Trophoblast cell (in vitro differentiated cells and primary cell): ENCODE measurements at regions not wholly inside any gene's neighbourhood (a gene's known extent, or its start where the extent isn't known, plus 50 kb on each side); places are given as distances from the start of the nearest gene placed in this dataset.
"Not testable (repeated sequence)": the region's sequence is repeated elsewhere in the genome, so short reads cannot be mapped to it uniquely, and the experiment has no call there.

ENCODE experiments used
- DNase-seq, 2 donors: peaks; one replicate each; pipeline ENCODE4 v3.0.0-alpha.2; 2016
- H2AFZ ChIP-seq: 2 replicates; pipeline ENCODE4 v1.6.1; 2013; ENCODE audit warnings: low read length, moderate library complexity, mild to moderate bottlenecking; ENCODE audit not compliant: insufficient read depth, poor library complexity
- H2AK5ac ChIP-seq: 2 replicates; pipeline ENCODE4 v1.6.1; 2013; ENCODE audit warnings: mild to moderate bottlenecking, low read length
- H2BK120ac ChIP-seq: 2 replicates; pipeline ENCODE4 v1.6.1; 2013; ENCODE audit warnings: low read length, mild to moderate bottlenecking, moderate library complexity; ENCODE audit not compliant: insufficient read depth, poor library complexity
- H2BK12ac ChIP-seq: 2 replicates; pipeline ENCODE4 v1.6.1; 2013; ENCODE audit warnings: mild to moderate bottlenecking, low read length, moderate library complexity
- H2BK5ac ChIP-seq: 2 replicates; pipeline ENCODE4 v1.6.1; 2013; ENCODE audit warnings: low read length, low read depth, moderate library complexity, mild to moderate bottlenecking; ENCODE audit not compliant: poor library complexity
- H3K14ac ChIP-seq: 2 replicates; pipeline ENCODE4 v1.6.1; 2013; ENCODE audit warnings: mild to moderate bottlenecking, low read length
- H3K18ac ChIP-seq: 2 replicates; pipeline ENCODE4 v1.6.1; 2013; ENCODE audit warnings: mild to moderate bottlenecking, low read length
- H3K23ac ChIP-seq: 2 replicates; pipeline ENCODE4 v1.6.1; 2013; ENCODE audit warnings: low read length
- H3K27ac ChIP-seq: 2 replicates; pipeline ENCODE4 v1.5.1; 2013; ENCODE audit warnings: low read depth, mild to moderate bottlenecking, inconsistent platforms, low read length, moderate library complexity
- H3K27me3 ChIP-seq: 2 replicates; pipeline ENCODE4 v1.6.1; 2013; ENCODE audit warnings: inconsistent platforms, mild to moderate bottlenecking, low read length, moderate library complexity; ENCODE audit not compliant: insufficient read depth
- H3K36me3 ChIP-seq, 2 experiments: 1 replicate in 1 of 2; 2 replicates in 1 of 2; pipeline ENCODE4 v1.6.1; 2013; ENCODE audit warnings: low read length in 2 of 2, mild to moderate bottlenecking in 2 of 2, moderate library complexity in 1 of 2; ENCODE audit not compliant: insufficient read depth in 2 of 2, control insufficient read depth in 1 of 2
- H3K4ac ChIP-seq: 2 replicates; pipeline ENCODE4 v1.6.1; 2013; ENCODE audit warnings: low read depth, mild to moderate bottlenecking, low read length, moderate library complexity
- H3K4me1 ChIP-seq, 2 experiments: 1 replicate in 1 of 2; 2 replicates in 1 of 2; pipeline ENCODE4 v1.6.1; 2013; ENCODE audit warnings: low read length in 2 of 2, mild to moderate bottlenecking in 2 of 2, moderate library complexity in 1 of 2; ENCODE audit not compliant: insufficient read depth in 2 of 2, control insufficient read depth in 1 of 2
- H3K4me2 ChIP-seq: 2 replicates; pipeline ENCODE4 v1.6.1; 2013; ENCODE audit warnings: inconsistent platforms, mild to moderate bottlenecking, low read length, moderate library complexity
- H3K4me3 ChIP-seq: 2 replicates; pipeline ENCODE4 v1.5.1; 2013; ENCODE audit warnings: mild to moderate bottlenecking, low read depth, low read length, inconsistent platforms
- H3K79me1 ChIP-seq: one replicate; pipeline ENCODE4 v1.6.1; 2013; ENCODE audit warnings: low read length
- H3K79me2 ChIP-seq: 2 replicates; pipeline ENCODE4 v1.6.1; 2013; ENCODE audit warnings: low read length, mild to moderate bottlenecking; ENCODE audit not compliant: control insufficient read depth, insufficient read depth, poor library complexity
- H3K9ac ChIP-seq: 2 replicates; pipeline ENCODE4 v1.6.1; 2013; ENCODE audit warnings: mild to moderate bottlenecking, low read length
- H3K9me3 ChIP-seq: 2 replicates; pipeline ENCODE4 v1.6.1; 2013; ENCODE audit warnings: low read depth, mild to moderate bottlenecking, control low read depth, inconsistent platforms, low read length; ENCODE audit not compliant: insufficient read depth
- H4K12ac ChIP-seq: 2 replicates; pipeline ENCODE4 v1.6.1; 2013; ENCODE audit warnings: low read depth, mild to moderate bottlenecking, low read length, moderate library complexity
- H4K8ac ChIP-seq: 2 replicates; pipeline ENCODE4 v1.6.1; 2013; ENCODE audit warnings: low read depth, mild to moderate bottlenecking, low read length, moderate library complexity
- H4K91ac ChIP-seq: one replicate; pipeline ENCODE4 v1.6.1; 2013; ENCODE audit warnings: low read depth, mild to moderate bottlenecking, low read length, moderate library complexity
- WGBS: extraction: QIAGEN DNeasy Blood & Tissue Kit; methylation state at CpG from one replicate; pipeline ENCODE4 v1.1.7; 2013; ENCODE audit warnings: missing lambda C conversion rate; ENCODE audit not compliant: insufficient read length, insufficient coverage; ENCODE audit errors: extremely low coverage; 5-methylcytosine and 5-hydroxymethylcytosine counted together

GRCh38 chr12:78279567-78279966 is 448.9 kb downstream of the NAV3 start:
- Histone ChIP-seq H3K14ac (no peak overlapping the region), H3K9me3 (peaks cover 9% of the 10 kb centered on the region), H3K27ac (no peak overlapping the region), H3K23ac (no peak overlapping the region), H2AFZ (no peak overlapping the region), H2BK120ac (no peak overlapping the region), H3K4me1 (no peaks in the 10 kb centered on the region), H3K27me3 (no peaks in the 10 kb centered on the region), H2AK5ac (no peak overlapping the region), H4K12ac (no peak overlapping the region), H3K9ac (no peak overlapping the region), H4K91ac (no peak overlapping the region), H3K18ac (no peak overlapping the region), H3K79me2 (no peaks in the 10 kb centered on the region), H4K8ac (no peak overlapping the region), H3K4ac (no peak overlapping the region), H3K79me1 (no peaks in the 10 kb centered on the region), H3K4me2 (no peak overlapping the region), H2BK12ac (no peak overlapping the region), H3K36me3 (no peaks in the 10 kb centered on the region), H3K4me3 (no peak overlapping the region), H2BK5ac (no peak overlapping the region)
- WGBS, result no CpG with 5 or more reads among the region's 5 CpGs
- DNase-seq, result no peak

- H3K14ac ChIP-seq, H4K91ac ChIP-seq, H3K4me3 ChIP-seq, H2BK12ac ChIP-seq, H3K23ac ChIP-seq, H3K79me1 ChIP-seq, H3K79me2 ChIP-seq, H4K12ac ChIP-seq, H3K36me3 ChIP-seq, H3K9me3 ChIP-seq, H3K9ac ChIP-seq, H3K27ac ChIP-seq, H2AK5ac ChIP-seq, H3K27me3 ChIP-seq, H4K8ac ChIP-seq, DNase-seq, H3K4me1 ChIP-seq, H3K18ac ChIP-seq, H3K4me2 ChIP-seq, H2AFZ ChIP-seq, H2BK5ac ChIP-seq, H2BK120ac ChIP-seq, H3K4ac ChIP-seq: not testable (repeated sequence)
- no CpG with 5 or more reads among the region's 2 CpGs for WGBS
Measured at GRCh38 chr12:78281102-78281501, 450.4 kb downstream of the NAV3 start.

- Histone ChIP-seq H3K9me3 (peaks cover 3% of the 10 kb centered on the region), H4K12ac (no peak overlapping the region), H2BK12ac (no peak overlapping the region), H3K79me2 (no peaks in the 10 kb centered on the region), H3K9ac (no peak overlapping the region), H2AK5ac (no peak overlapping the region), H3K14ac (no peak overlapping the region), H3K36me3 (no peaks in the 10 kb centered on the region), H2BK120ac (no peak overlapping the region), H3K27ac (no peak overlapping the region), H3K4me1 (no peaks in the 10 kb centered on the region), H2BK5ac (no peak overlapping the region), H3K23ac (no peak overlapping the region), H3K4me3 (no peak overlapping the region), H3K4ac (no peak overlapping the region), H3K27me3 (no peaks in the 10 kb centered on the region), H4K8ac (no peak overlapping the region), H3K18ac (no peak overlapping the region), H3K4me2 (no peak overlapping the region), H2AFZ (no peak overlapping the region), H4K91ac (no peak overlapping the region), H3K79me1 (no peaks in the 10 kb centered on the region)
- WGBS, result no CpG with 5 or more reads among the region's 1 CpG
- DNase-seq, result no peak
Measured at GRCh38 chr12:78284417-78284816, 453.7 kb downstream of the NAV3 start.

GRCh38 chr12:78290606-78291345 is 460.1 kb downstream of the NAV3 start:
- Histone ChIP-seq H3K4ac (no peak overlapping the region), H3K4me1 (no peaks in the 10 kb centered on the region), H3K4me2 (no peak overlapping the region), H4K12ac (no peak overlapping the region), H3K9me3 (no peaks in the 10 kb centered on the region), H3K27ac (no peak overlapping the region), H3K27me3 (no peaks in the 10 kb centered on the region), H3K79me2 (no peaks in the 10 kb centered on the region), H2BK5ac (no peak overlapping the region), H2AFZ (no peak overlapping the region), H3K14ac (no peak overlapping the region), H3K9ac (no peak overlapping the region), H3K79me1 (no peaks in the 10 kb centered on the region), H3K18ac (no peak overlapping the region), H4K91ac (no peak overlapping the region), H2AK5ac (no peak overlapping the region), H2BK120ac (no peak overlapping the region), H3K23ac (no peak overlapping the region), H3K36me3 (no peaks in the 10 kb centered on the region), H3K4me3 (no peak overlapping the region), H2BK12ac (no peak overlapping the region), H4K8ac (no peak overlapping the region)
- no peak for DNase-seq
- no CpG with 5 or more reads among the region's 5 CpGs for WGBS
